Activated CD4-positive, alpha-beta memory T cell treated with anti-CD3 and anti-CD28 coated beads, Interleukin-2, amount 10 ng/mL, durations not matched to agents 7 days and 5 days (primary cell): ENCODE measurements at regions not wholly inside any gene's neighbourhood (a gene's known extent, or its start where the extent isn't known, plus 50 kb on each side); places are given as distances from the start of the nearest gene placed in this dataset.

Experiments
- CTCF ChIA-PET: fragments of 350-600 bp; sonication (Branson Sonifier 250); formaldehyde crosslinking; loops from one replicate; lab custom pipeline; 2021; ENCODE audit warnings: antibody characterized with exemption, inconsistent platforms; lab: Charles Lee
- POLR2A ChIA-PET: fragments of 350-600 bp; sonication (Branson Sonifier 250); formaldehyde crosslinking; loops from one replicate; lab custom pipeline; 2021; ENCODE audit warnings: antibody characterized with exemption; lab: Charles Lee
- DNase-seq: peaks from one replicate; pipeline ENCODE4 v3.0.0-alpha.2; 2020
- H3K27ac Mint-ChIP-seq: one replicate; pipeline ENCODE4 v1.8.0; 2021; ENCODE audit warnings: mild to moderate bottlenecking, mixed read lengths
- H3K27me3 Mint-ChIP-seq: one replicate; pipeline ENCODE4 v1.8.0; 2021; ENCODE audit warnings: mixed read lengths
- H3K36me3 Mint-ChIP-seq: one replicate; pipeline ENCODE4 v1.8.0; 2021; ENCODE audit warnings: low read depth, mixed read lengths
- H3K4me1 Mint-ChIP-seq: one replicate; pipeline ENCODE4 v1.8.0; 2021; ENCODE audit warnings: mixed read lengths
- H3K4me3 Mint-ChIP-seq: one replicate; pipeline ENCODE4 v1.8.0; 2021; ENCODE audit warnings: mild to moderate bottlenecking, mixed read lengths
- H3K9me3 Mint-ChIP-seq: one replicate; pipeline ENCODE4 v1.8.0; 2021; ENCODE audit warnings: mixed read lengths

DNA sequence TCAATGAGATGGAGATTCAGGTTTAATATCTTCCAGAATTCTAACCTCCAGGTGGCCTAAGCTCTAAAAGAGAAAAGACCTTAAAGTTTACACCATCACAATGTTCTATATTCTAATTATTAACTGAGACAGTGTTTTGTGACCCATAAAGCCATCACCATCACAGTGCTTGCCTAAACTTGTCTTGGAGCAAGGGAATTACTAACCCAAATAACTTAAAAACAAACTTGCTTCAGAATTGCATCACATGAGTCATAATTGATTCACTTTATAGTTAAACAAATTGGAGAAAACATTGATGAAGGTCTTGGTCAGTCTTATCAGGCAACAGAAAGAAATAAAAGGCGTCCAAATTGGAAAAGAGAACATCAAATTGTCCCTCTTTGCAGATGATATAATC lies 54.5 kb upstream of the ALG10 start:
- ChIA-PET CTCF (no interaction called here), POLR2A (no interaction called here)
- Mint-ChIP-seq H3K36me3 (no peaks in the 10 kb centered on the region), H3K9me3 (peaks cover 3% of the 10 kb centered on the region), H3K27me3 (no peaks in the 10 kb centered on the region), H3K4me1 (no peaks in the 10 kb centered on the region), H3K27ac (no peak overlapping the region), H3K4me3 (no peak overlapping the region)
- no peak for DNase-seq
